CD14-positive monocyte (primary cell): ENCODE measurements at regions not wholly inside any gene's neighbourhood (a gene's known extent, or its start where the extent isn't known, plus 50 kb on each side); places are given as distances from the start of the nearest gene placed in this dataset.

Source experiments
- DNase-seq, 3 donors: peaks; one replicate each; pipeline ENCODE4 v3.0.0-alpha.2; 2011 to 2022
- H2AFZ ChIP-seq: 2 replicates; pipeline ENCODE4 v1.6.0; 2012; ENCODE audit warnings: mild to moderate bottlenecking, low read depth, low read length, inconsistent platforms; ENCODE audit not compliant: insufficient read depth, poor library complexity, severe bottlenecking
- H3K27ac ChIP-seq, 2 donors: 1 replicate in 1 of 2; 2 replicates in 1 of 2; pipeline ENCODE4 v1.5.1; 2012 to 2013; ENCODE audit warnings: low read length in 2 of 2, control low read depth in 1 of 2, inconsistent platforms in 1 of 2, low read depth in 1 of 2, mild to moderate bottlenecking in 1 of 2
- H3K27me3 ChIP-seq, 2 donors: one replicate each; pipeline versions ENCODE4 v1.6.0 to v1.6.1; 2011 to 2013; ENCODE audit warnings: low read length in 2 of 2; ENCODE audit not compliant: control insufficient read depth in 2 of 2, insufficient read depth in 2 of 2
- H3K36me3 ChIP-seq, 2 donors: replicated peaks in 1 of 2; 1 replicate in 1 of 2; 2 replicates in 1 of 2; pipeline versions ENCODE4 v1.5.1 to v1.6.1; 2012 to 2013; ENCODE audit warnings: low read length in 2 of 2, control low read depth in 1 of 2, inconsistent platforms in 1 of 2, mild to moderate bottlenecking in 1 of 2; ENCODE audit not compliant: insufficient read depth in 2 of 2, control insufficient read depth in 1 of 2
- H3K4me1 ChIP-seq, 2 donors: 1 replicate in 1 of 2; 2 replicates in 1 of 2; pipeline versions ENCODE4 v1.5.1 to v1.6.1; 2012 to 2013; ENCODE audit warnings: low read length in 2 of 2, control low read depth in 1 of 2, inconsistent platforms in 1 of 2, mild to moderate bottlenecking in 1 of 2, moderate library complexity in 1 of 2; ENCODE audit not compliant: insufficient read depth in 2 of 2, control insufficient read depth in 1 of 2
- H3K4me2 ChIP-seq: replicated peaks from 2 replicates; pipeline ENCODE3; 2012; ENCODE audit warnings: low read length, moderate library complexity, mild to moderate bottlenecking; ENCODE audit not compliant: poor library complexity, severe bottlenecking; ENCODE audit errors: extremely low read depth
- H3K4me3 ChIP-seq, 3 experiments: fragments of 200-600 bp in 1 of 3; sonication (generic) in 1 of 3; replicated peaks in 1 of 3; 1 replicate in 2 of 3; 2 replicates in 1 of 3; pipeline ENCODE4 v1.5.1; 2011 to 2013; ENCODE audit warnings: low read length in 3 of 3, mild to moderate bottlenecking in 3 of 3, control low read depth in 2 of 3, low read depth in 2 of 3, inconsistent platforms in 1 of 3, moderate library complexity in 1 of 3
- H3K79me2 ChIP-seq: 2 replicates; pipeline ENCODE4 v1.6.0; 2012; ENCODE audit warnings: mild to moderate bottlenecking, control low read depth, inconsistent platforms, low read length, moderate library complexity; ENCODE audit not compliant: insufficient read depth
- H3K9ac ChIP-seq: 2 replicates; pipeline ENCODE4 v1.6.0; 2017; ENCODE audit warnings: low read length, mild to moderate bottlenecking; ENCODE audit not compliant: insufficient read depth, poor library complexity, severe bottlenecking
- H3K9me3 ChIP-seq, 2 donors: replicated peaks in 1 of 2; 1 replicate in 1 of 2; 2 replicates in 1 of 2; pipeline versions ENCODE4 v1.5.1 to v1.6.1; 2012 to 2013; ENCODE audit warnings: low read length in 2 of 2, control low read depth in 1 of 2; ENCODE audit not compliant: control insufficient read depth in 1 of 2, insufficient read depth in 1 of 2
- H4K20me1 ChIP-seq: 2 replicates; pipeline ENCODE4 v1.6.0; 2012; ENCODE audit warnings: mild to moderate bottlenecking, low read length, control low read depth, moderate library complexity; ENCODE audit not compliant: insufficient read depth
- H3K27ac Mint-ChIP-seq, 7 donors: one replicate each; pipeline ENCODE4 v1.8.0; 2020; ENCODE audit warnings: mild to moderate bottlenecking in 7 of 7, mixed read lengths in 7 of 7, moderate library complexity in 6 of 7, inconsistent platforms in 2 of 7
- H3K27me3 Mint-ChIP-seq, 3 donors: one replicate each; pipeline ENCODE4 v1.8.0; 2021 to 2022; ENCODE audit warnings: low read depth in 3 of 3, mild to moderate bottlenecking in 3 of 3, mixed read lengths in 3 of 3, moderate library complexity in 3 of 3, inconsistent platforms in 1 of 3
- H3K36me3 Mint-ChIP-seq, 2 donors: one replicate each; pipeline ENCODE4 v1.8.0; 2020; ENCODE audit warnings: mixed read lengths in 2 of 2, inconsistent platforms in 1 of 2, mild to moderate bottlenecking in 1 of 2
- H3K4me1 Mint-ChIP-seq: one replicate; pipeline ENCODE4 v1.8.0; 2020; ENCODE audit warnings: mild to moderate bottlenecking, mixed read lengths
- H3K4me3 Mint-ChIP-seq, 2 donors: one replicate each; pipeline ENCODE4 v1.8.0; 2020; ENCODE audit warnings: mild to moderate bottlenecking in 2 of 2, mixed read lengths in 2 of 2, moderate library complexity in 1 of 2
- H3K9me3 Mint-ChIP-seq, 7 donors: one replicate each; pipeline ENCODE4 v1.8.0; 2020 to 2022; ENCODE audit warnings: mixed read lengths in 7 of 7, mild to moderate bottlenecking in 6 of 7, moderate library complexity in 6 of 7, inconsistent platforms in 2 of 7
- WGBS: methylation state at CpG from one replicate; pipeline ENCODE4 v1.1.5; 2013; ENCODE audit warnings: missing lambda C conversion rate; ENCODE audit not compliant: insufficient coverage; 5-methylcytosine and 5-hydroxymethylcytosine counted together
- intact Hi-C, 2 donors: fragments of 100-400 bp; cut with micrococcal nuclease; formaldehyde crosslinking; loops; one replicate each; pipeline versions ENCODE4 v1.15.0 to v1.15.1; 2023
- TF ChIP-seq, protein P1 (sequence below): fragments of 200-600 bp; IDR thresholded peaks from one replicate; pipeline ENCODE4 v1.8.0; 2022; ENCODE audit warnings: antibody characterized with exemption, mild to moderate bottlenecking

GRCh38 chr13:50382511-50382910 is 367.3 kb downstream of the KCNRG start:
- H3K27ac Mint-ChIP-seq = no peak overlapping the region
- H3K27me3 Mint-ChIP-seq = no peaks in the 10 kb centered on the region

DNA sequence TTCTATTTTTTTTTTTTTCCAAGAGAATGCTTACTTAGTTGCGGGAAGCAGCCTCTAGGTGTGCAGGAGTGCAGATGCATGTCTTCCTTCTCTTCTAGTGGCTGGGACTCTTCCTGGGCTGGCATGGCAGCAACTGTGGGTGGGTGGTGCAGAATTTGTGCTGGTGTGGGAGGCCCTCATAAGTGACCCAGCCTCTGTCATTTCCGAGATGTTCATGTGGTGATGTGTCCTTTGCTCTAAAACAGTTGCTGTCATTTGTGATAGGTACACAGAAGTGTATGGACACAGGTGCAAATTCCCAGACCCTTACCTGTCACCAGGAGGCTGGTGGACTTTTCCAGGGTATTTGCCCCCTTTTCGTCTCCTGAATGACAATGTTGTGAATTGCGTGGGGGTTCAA is 367.7 kb downstream of the KCNRG start:
- Histone ChIP-seq H3K27me3 (no peaks in the 10 kb centered on the region), H3K4me3 (no peak overlapping the region), H3K4me1 (no peaks in the 10 kb centered on the region), H4K20me1 (no peaks in the 10 kb centered on the region), H2AFZ (no peak overlapping the region), H3K36me3 (no peaks in the 10 kb centered on the region), H3K9ac (no peak overlapping the region), H3K79me2 (no peaks in the 10 kb centered on the region), H3K4me2 (no peak overlapping the region), H3K27ac (no peak overlapping the region), H3K9me3 (peaks cover 13% of the 10 kb centered on the region in 2 donors)
- TF ChIP-seq, protein P1, sequence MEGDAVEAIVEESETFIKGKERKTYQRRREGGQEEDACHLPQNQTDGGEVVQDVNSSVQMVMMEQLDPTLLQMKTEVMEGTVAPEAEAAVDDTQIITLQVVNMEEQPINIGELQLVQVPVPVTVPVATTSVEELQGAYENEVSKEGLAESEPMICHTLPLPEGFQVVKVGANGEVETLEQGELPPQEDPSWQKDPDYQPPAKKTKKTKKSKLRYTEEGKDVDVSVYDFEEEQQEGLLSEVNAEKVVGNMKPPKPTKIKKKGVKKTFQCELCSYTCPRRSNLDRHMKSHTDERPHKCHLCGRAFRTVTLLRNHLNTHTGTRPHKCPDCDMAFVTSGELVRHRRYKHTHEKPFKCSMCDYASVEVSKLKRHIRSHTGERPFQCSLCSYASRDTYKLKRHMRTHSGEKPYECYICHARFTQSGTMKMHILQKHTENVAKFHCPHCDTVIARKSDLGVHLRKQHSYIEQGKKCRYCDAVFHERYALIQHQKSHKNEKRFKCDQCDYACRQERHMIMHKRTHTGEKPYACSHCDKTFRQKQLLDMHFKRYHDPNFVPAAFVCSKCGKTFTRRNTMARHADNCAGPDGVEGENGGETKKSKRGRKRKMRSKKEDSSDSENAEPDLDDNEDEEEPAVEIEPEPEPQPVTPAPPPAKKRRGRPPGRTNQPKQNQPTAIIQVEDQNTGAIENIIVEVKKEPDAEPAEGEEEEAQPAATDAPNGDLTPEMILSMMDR = no peak
- intact Hi-C loops = no loop called here
- H3K36me3 Mint-ChIP-seq = peaks cover 4 to 8% of the 10 kb centered on the region in 2 donors
- no peak overlapping the region for H3K4me3 Mint-ChIP-seq
- no peak overlapping the region for H3K27ac Mint-ChIP-seq
- peaks cover 4% of the 10 kb centered on the region for H3K4me1 Mint-ChIP-seq
- no peaks in the 10 kb centered on the region for H3K27me3 Mint-ChIP-seq
- H3K9me3 Mint-ChIP-seq = peaks cover 12 to 30% (median 18%) of the 10 kb centered on the region in 7 donors
- 100% methylated on average over 2 of the region's 4 CpGs for WGBS
- no peak for DNase-seq

More at GRCh38 chr13:50382511-50382910, 367.3 kb downstream of the KCNRG start:
- Mint-ChIP-seq H3K36me3 (peaks cover 4 to 8% of the 10 kb centered on the region in 2 donors), H3K4me3 (no peak overlapping the region), H3K4me1 (peaks cover 4% of the 10 kb centered on the region), H3K9me3 (peaks cover 12 to 30% (median 18%) of the 10 kb centered on the region in 7 donors)
- Histone ChIP-seq H3K27me3 (no peaks in the 10 kb centered on the region), H4K20me1 (no peaks in the 10 kb centered on the region), H3K79me2 (no peaks in the 10 kb centered on the region), H3K4me2 (no peak overlapping the region), H3K27ac (no peak overlapping the region), H2AFZ (no peak overlapping the region), H3K9me3 (peaks cover 13% of the 10 kb centered on the region in 2 donors), H3K4me1 (no peaks in the 10 kb centered on the region), H3K36me3 (no peaks in the 10 kb centered on the region), H3K4me3 (no peak overlapping the region), H3K9ac (no peak overlapping the region)
- WGBS = 100% methylated on average over 1 of the region's 1 CpG
- DNase-seq = no peak
- intact Hi-C loops = no loop called here
- TF ChIP-seq, protein P1 = no peak
